ENCODE measurements at regions not wholly inside any gene's neighbourhood (a gene's known extent, or its start where the extent isn't known, plus 50 kb on each side); places are given as distances from the start of the nearest gene placed in this dataset.

GRCh38 chr5:89297066-89297465, 414.1 kb upstream of the MEF2C start:
- TF ChIP-seq EP300 (IDR thresholded peaks at IDR 0.05) (no peak), POLR2AphosphoS5 (IDR thresholded peaks at IDR 0.05) (no peak)
- TF ChIP-seq, protein P1, sequence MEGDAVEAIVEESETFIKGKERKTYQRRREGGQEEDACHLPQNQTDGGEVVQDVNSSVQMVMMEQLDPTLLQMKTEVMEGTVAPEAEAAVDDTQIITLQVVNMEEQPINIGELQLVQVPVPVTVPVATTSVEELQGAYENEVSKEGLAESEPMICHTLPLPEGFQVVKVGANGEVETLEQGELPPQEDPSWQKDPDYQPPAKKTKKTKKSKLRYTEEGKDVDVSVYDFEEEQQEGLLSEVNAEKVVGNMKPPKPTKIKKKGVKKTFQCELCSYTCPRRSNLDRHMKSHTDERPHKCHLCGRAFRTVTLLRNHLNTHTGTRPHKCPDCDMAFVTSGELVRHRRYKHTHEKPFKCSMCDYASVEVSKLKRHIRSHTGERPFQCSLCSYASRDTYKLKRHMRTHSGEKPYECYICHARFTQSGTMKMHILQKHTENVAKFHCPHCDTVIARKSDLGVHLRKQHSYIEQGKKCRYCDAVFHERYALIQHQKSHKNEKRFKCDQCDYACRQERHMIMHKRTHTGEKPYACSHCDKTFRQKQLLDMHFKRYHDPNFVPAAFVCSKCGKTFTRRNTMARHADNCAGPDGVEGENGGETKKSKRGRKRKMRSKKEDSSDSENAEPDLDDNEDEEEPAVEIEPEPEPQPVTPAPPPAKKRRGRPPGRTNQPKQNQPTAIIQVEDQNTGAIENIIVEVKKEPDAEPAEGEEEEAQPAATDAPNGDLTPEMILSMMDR (IDR thresholded peaks at IDR 0.05) = no peak

Data from esophagus muscularis mucosa (tissue), 4 donors.